Posterior cingulate gyrus (tissue), 11 donors: ENCODE measurements at regions not wholly inside any gene's neighbourhood (a gene's known extent, or its start where the extent isn't known, plus 50 kb on each side); places are given as distances from the start of the nearest gene placed in this dataset.

Experiments used
- DNase-seq, 10 donors: peaks; one replicate each; pipeline versions ENCODE4 v3.0.0 to v3.0.0-alpha.2; 2020 to 2021; ENCODE audit warnings: mixed read lengths in 3 of 10
- intact Hi-C: fragments of 100-400 bp; cut with DNase I; formaldehyde crosslinking; loops from one replicate; pipeline ENCODE4 v1.15.1; 2023

DNA sequence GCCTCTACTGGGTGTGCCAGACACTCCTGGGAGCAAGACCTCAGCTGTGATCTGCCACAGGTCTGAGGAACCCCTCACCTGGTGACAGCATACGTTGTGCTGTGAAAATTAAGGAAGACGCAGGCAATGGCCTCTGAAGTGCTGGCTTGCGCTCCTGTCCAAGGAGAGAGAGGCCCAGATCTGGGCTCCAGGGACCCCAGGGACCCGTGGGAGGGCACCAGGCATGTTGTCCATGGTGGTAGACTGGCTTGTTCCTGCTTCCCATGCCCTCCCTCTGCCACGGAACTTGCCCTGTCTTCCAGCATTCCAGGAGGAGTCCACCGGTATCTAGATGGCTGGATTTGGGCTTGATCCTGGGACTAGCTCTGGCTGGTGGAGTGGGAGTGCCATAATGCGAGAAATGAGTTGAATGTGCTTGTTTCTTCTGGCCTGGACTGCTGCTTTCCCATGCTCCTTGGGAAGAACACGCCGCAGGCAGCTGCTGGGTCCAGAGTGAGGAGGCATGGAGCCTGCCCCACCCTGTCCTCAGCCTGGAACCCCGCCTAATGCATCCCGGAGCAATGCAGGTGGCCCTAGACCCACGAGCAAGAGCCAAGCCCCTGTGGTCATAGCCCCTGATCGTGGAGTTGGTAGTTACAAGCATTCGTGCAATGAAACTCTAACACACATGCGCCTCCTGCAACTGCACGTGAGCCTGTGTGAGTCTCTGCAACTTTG, 190.2 kb downstream of the TEX29 start:
- peak in 1 of 10 donors; percentile 43 for DNase-seq
- intact Hi-C loops: no loop called here

DNA sequence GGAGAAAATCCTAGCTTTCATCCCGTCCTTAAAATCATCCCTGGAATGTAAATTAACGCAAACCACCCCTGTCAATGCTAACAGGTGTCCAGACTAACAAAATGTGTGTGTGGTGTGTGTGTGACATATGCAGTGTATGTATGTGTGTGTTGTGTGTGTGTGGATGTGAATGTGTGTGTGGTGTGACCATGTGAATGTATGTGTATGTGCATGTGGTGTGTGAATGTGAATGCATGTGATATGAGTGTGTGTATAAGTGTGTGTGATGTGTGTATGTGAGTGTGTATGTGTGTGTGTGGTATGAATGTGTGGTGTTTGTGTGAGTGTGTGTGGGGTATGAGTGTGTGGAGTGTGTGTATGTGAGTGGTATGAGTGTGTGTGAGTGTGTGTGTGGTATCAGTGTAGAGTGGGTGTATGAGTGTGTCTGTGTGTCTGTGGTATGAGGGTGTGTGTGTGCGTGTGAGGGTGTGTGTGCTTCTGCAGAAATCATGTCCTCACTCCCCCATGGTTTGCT, 190.8 kb downstream of the TEX29 start:
- DNase-seq: no peak
- intact Hi-C loops: no loop called here

- intact Hi-C loops: no loop called here
- no peak for DNase-seq
Measured at GRCh38 chr13:111511805-111512504, 191.5 kb downstream of the TEX29 start.

- DNase-seq: no peak
Measured at GRCh38 chr13:111512707-111513106, 192.3 kb downstream of the TEX29 start.

DNA sequence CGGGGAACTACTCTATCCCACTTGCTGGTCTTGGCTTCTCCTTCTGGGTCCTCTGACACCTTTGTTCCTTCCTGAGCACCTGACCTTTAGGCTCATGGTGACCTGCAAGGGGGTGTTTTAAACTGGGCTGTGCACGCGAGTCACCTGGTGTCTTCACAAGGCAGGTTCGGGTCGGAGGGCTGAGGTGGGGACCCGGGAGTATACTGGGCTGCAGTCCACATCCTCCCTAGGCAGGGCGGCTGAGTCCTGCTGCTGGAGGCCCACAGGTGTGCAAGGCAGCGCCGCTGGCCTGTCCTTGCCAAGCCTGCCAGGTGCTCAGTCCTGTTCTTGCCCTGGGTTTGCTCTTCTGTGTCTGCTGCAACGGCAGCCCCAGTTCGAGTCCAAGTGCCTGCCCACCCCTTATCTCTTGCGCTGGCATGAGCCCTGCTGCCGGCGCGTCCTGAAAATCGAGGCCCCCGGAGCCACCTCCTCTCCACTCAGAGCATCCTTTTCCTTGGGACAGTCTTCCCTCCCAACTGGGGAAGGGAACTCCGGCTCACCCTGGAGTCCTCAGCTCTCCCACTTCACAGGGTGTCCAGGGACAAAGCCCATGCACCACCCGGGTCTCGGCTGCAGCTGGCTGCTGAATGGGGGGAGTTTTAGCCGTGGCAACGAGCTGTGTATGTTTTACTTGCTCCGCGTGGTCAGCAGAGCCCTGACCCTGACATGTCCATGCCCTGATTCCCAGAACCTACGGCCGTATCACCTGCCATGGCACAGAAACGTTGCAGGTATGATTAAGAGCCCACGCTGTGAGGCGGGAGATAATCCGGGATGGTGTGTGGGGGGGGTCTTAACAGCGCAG, 193.5 kb downstream of the TEX29 start:
- peak in 1 of 10 donors; percentile 33 for DNase-seq
- intact Hi-C loops: no loop called here

More at GRCh38 chr13:111512707-111513106, 192.3 kb downstream of the TEX29 start:
- intact Hi-C loops: no loop called here

- peak in 1 of 10 donors; percentile 45 for DNase-seq
- intact Hi-C loops: no loop called here
Measured at GRCh38 chr13:111514610-111515306, 194.3 kb downstream of the TEX29 start.

- DNase-seq: peak in 1 of 10 donors; percentile 0
- intact Hi-C loops: no loop called here
Measured at GRCh38 chr13:111515307-111515617, 194.8 kb downstream of the TEX29 start.

DNA sequence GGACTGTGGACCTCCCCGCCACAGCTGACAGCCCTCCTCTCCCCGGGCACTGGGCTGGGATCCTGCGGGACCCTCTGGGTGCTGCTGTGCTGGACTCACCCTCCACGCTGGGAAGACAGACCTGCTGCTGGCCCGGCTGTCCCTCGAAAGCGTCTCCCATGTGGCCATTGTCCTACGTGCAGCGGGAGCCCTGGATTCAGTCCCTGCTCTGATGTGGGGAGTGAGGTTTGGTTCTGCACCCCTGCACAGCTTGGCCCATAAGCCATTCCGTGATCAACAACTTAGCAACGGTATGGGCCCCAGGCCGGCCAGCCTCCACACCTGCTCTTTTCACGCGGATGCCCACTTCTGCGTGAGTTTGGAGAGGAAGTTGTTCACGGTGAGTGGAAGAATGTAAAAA, 195.2 kb downstream of the TEX29 start:
- intact Hi-C loops: no loop called here
- peak in 1 of 10 donors; percentile 29 for DNase-seq

DNA sequence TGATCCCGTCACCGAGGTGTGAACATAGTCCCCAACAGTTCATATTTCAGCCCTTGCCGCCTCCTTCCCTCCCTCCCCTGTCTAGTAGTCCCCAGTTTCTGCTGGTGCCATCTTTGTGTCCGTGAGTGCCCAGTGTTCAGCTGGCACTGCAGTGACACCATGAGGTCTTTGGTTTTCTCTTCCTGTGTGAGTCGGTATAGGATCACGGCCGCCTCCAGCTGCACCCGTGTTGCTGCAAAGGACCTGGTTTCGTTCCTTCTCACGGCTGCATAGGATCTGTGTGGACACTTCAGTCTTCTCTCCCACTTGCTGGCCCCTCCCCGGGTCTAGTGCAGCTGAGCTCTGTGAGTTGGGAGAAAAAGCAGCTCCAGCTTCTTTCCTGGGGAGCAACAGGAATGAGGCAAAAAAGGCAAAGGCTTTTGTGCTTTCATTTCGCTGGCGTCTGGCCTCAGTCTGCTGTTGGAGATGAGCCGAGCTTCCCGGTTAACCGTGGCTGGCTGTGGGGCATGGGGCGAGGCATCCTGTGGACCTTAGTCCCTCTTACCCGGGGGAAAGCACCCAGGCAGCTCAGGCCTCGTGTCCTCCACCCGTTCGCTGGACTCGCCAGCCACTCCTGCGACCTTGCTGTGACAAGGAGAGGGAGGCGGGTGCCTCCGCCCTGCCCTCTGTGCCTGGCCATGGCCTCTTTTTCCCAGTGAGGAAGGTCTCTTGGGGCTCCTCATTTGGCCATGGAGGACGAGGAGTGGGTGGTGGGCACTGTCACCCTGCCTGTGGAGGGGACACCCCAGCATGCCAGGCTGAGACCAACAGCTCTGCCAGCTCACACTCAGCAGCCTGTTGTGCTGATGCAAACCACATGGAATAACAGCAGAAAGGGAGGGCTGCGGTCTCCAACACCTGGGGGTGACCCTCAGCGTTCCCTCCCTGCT, 196.5 kb downstream of the TEX29 start:
- peak in 2 of 10 donors; percentile 64 to 81 for DNase-seq
- intact Hi-C loops: no loop called here

DNA sequence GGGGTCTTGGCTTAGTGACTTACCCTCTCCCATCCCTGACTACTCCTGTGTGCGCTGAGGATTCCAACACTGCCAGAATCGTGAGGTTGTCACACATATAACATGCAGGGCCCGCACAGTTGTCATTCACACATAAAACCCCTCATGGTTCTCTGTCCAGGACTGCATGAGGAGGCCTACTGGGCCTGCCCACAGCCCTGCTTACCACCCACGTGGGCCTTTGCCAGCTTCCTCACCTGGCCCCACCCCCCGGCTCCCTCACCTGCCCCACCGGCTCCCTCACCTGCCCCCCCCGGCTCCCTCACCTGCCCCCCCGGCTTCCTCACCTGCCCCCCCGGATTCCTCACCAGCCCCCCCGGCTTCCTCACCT, 197.2 kb downstream of the TEX29 start:
- intact Hi-C loops: no loop called here
- peak in 1 of 10 donors; percentile 14 for DNase-seq

GRCh38 chr13:111518161-111518792, 197.8 kb downstream of the TEX29 start:
- intact Hi-C loops: no loop called here
- DNase-seq: peak in 1 of 10 donors; percentile 26

DNA sequence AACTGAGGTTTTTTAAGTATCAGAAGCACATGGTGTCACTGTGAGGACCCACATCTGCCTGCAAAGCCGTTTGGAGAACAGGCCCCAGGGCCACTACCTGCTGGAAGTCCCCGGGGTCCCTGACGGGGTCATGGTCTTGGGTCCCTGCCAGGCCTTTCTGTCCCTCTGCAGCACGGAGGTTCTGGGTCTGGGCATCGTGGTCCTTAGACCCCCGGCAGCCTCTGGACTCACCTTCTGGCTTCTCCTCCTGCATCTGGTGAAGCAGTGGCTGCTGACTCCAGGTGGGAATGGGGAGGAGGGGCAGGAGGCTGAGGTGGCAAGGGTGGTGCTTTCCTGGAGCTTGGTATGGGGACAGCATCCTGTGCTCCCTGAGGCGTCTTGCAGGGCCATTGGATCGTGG, 198.6 kb downstream of the TEX29 start:
- DNase-seq: peak in 2 of 10 donors; percentile 64 to 77
- intact Hi-C loops: no loop called here

- peak in 1 of 10 donors; percentile 48 for DNase-seq
Measured at GRCh38 chr13:111519490-111520170, 199.2 kb downstream of the TEX29 start.

DNA sequence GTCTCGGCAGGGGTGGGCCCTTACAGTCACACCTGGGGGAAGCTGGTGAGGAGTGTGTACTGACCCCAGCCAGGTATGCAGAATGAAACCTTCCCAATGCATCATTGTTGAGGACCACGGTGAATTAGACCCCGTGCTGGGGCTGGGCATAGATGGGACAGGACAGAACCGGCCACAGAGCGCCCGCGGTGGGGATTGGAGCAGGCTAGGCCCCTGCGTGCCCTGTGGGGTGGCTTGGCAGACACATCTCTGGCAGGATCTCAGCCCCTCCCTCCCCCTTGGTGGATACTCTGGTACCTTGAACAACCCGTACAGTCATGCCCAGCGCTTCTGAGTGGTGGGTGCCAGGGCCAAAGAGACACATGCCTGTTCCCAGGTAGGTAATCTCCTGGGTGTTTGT, 200.6 kb downstream of the TEX29 start:
- intact Hi-C loops: no loop called here
- DNase-seq: no peak

More at GRCh38 chr13:111519490-111520170, 199.2 kb downstream of the TEX29 start:
- intact Hi-C loops: no loop called here

DNA sequence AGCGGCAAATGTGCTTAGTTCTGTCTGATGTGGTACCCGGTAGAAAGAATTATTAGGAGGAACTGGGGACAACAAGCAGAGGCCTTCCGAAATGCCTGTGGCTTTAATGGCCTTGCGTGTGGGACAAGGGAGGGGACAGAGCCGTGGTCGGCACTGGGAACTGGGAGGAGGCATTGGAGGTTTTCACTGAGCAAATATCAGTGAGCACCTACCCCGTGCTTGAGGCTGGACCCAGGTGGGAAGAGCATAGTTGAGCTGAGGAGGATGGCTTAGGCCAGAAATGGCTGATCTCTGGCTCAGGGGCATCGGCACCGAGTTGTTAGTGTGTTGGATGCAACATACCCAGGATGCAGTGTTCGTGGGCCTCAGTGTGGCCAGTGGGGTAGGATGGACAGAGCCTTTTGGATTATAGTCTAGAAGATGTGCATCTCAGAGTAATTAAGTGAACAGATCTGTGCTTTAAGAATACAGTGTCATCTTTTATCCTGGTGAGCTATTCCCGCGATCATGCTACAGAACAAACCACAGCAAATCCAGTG, 201.3 kb downstream of the TEX29 start:
- intact Hi-C loops: no loop called here
- DNase-seq: peak in 1 of 10 donors; percentile 22

DNA sequence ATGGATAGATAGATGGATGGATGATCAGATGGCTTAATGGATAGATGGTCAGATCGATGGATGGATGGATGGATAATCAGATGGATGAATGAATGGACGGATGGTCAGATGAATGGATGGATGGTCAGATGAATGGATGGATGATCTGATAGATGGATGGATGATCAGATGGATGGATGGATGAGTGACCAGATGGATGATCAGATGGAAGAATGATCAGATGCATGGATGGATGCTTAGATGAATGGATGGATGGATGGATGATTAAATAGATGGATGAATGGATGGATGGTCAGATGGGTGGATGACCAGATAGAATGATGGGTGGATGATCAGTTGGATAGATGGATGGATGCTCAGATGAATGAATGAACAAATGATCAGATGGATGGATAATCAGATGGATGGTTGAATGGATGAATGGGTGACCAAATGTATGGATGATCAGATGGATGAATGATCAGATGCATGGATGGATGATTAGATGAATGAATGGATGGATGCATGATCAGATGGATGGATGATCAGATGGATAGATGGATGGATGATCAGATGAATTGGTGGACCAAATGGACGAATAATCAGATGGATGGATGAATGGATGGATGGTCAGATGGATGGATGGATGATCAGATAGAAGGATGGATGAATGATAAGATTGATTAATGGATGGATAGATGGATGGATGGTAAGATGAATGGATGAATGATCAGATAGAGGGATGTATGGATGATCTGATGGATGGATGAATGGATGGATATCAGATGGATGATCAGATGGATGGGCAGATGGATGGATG, 205.1 kb downstream of the TEX29 start:
- intact Hi-C loops: no loop called here
- DNase-seq: no peak

DNA sequence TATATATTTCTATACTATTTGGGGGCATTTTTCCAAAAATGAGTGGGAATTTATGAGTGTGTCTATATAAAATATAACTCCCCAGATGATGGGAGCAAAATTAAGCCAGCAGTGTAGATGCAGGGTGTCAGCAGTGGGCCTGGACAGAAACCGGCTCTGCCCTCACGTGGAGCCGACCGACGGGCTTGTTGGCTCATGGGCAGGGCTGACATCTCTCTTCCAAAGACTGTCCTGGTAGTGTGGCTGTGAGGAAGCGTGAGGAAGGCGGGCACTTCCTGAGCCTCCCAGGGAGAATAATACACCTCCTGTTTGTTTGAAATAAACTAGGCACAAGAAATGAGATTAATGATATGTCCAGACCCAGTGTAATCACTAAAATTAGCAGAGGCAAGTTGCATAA, 206.5 kb downstream of the TEX29 start:
- intact Hi-C loops: no loop called here
- peak in 2 of 10 donors; percentile 10 to 70 for DNase-seq
